HUES48 (cell line): ENCODE measurements at regions not wholly inside any gene's neighbourhood (a gene's known extent, or its start where the extent isn't known, plus 50 kb on each side); places are given as distances from the start of the nearest gene placed in this dataset.

Experiments
- H3K27ac ChIP-seq: one replicate; pipeline ENCODE4 v1.7.0; 2013; ENCODE audit warnings: low read depth, low read length, inconsistent platforms
- H3K27me3 ChIP-seq: 2 replicates; pipeline ENCODE4 v1.6.1; 2013; ENCODE audit warnings: mild to moderate bottlenecking, low read length; ENCODE audit not compliant: control insufficient read depth, insufficient read depth
- H3K36me3 ChIP-seq: 2 replicates; pipeline ENCODE4 v1.6.1; 2013; ENCODE audit warnings: low read length; ENCODE audit not compliant: control insufficient read depth, insufficient read depth
- H3K4me1 ChIP-seq: 2 replicates; pipeline ENCODE4 v1.6.1; 2013; ENCODE audit warnings: mild to moderate bottlenecking, low read length; ENCODE audit not compliant: control insufficient read depth, insufficient read depth
- H3K4me3 ChIP-seq: 2 replicates; pipeline ENCODE4 v1.5.1; 2013; ENCODE audit warnings: mild to moderate bottlenecking, low read depth, low read length
- H3K9ac ChIP-seq: 2 replicates; pipeline ENCODE4 v1.6.1; 2013; ENCODE audit warnings: mild to moderate bottlenecking, low read depth, low read length, moderate library complexity
- H3K9me3 ChIP-seq: 2 replicates; pipeline ENCODE4 v1.6.1; 2013; ENCODE audit warnings: low read length; ENCODE audit not compliant: control insufficient read depth, insufficient read depth

GRCh38 chr15:93866948-93867347, 364.4 kb upstream of the MCTP2 start:
- Histone ChIP-seq H3K9ac (no peak overlapping the region), H3K9me3 (no peaks in the 10 kb centered on the region), H3K4me3 (no peak overlapping the region), H3K27me3 (no peaks in the 10 kb centered on the region), H3K27ac (no peak overlapping the region), H3K36me3 (no peaks in the 10 kb centered on the region), H3K4me1 (no peaks in the 10 kb centered on the region)

- Histone ChIP-seq H3K36me3 (no peaks in the 10 kb centered on the region), H3K4me1 (no peaks in the 10 kb centered on the region), H3K9ac (no peak overlapping the region), H3K27ac (no peak overlapping the region), H3K4me3 (no peak overlapping the region), H3K9me3 (no peaks in the 10 kb centered on the region), H3K27me3 (no peaks in the 10 kb centered on the region)
Measured at GRCh38 chr15:93866476-93866875, 364.9 kb upstream of the MCTP2 start.

GRCh38 chr15:93865586-93865985, 365.8 kb upstream of the MCTP2 start:
- no peak overlapping the region for H3K9ac ChIP-seq
- H3K27me3 ChIP-seq, result no peaks in the 10 kb centered on the region
- no peak overlapping the region for H3K27ac ChIP-seq
- no peak overlapping the region for H3K4me3 ChIP-seq
- no peaks in the 10 kb centered on the region for H3K36me3 ChIP-seq
- H3K9me3 ChIP-seq, result no peaks in the 10 kb centered on the region
- no peaks in the 10 kb centered on the region for H3K4me1 ChIP-seq

GRCh38 chr15:93862791-93863190, 368.6 kb upstream of the MCTP2 start:
- Histone ChIP-seq H3K4me1 (no peaks in the 10 kb centered on the region), H3K4me3 (no peak overlapping the region), H3K27me3 (no peaks in the 10 kb centered on the region), H3K36me3 (no peaks in the 10 kb centered on the region), H3K9ac (no peak overlapping the region), H3K9me3 (no peaks in the 10 kb centered on the region), H3K27ac (no peak overlapping the region)

DNA sequence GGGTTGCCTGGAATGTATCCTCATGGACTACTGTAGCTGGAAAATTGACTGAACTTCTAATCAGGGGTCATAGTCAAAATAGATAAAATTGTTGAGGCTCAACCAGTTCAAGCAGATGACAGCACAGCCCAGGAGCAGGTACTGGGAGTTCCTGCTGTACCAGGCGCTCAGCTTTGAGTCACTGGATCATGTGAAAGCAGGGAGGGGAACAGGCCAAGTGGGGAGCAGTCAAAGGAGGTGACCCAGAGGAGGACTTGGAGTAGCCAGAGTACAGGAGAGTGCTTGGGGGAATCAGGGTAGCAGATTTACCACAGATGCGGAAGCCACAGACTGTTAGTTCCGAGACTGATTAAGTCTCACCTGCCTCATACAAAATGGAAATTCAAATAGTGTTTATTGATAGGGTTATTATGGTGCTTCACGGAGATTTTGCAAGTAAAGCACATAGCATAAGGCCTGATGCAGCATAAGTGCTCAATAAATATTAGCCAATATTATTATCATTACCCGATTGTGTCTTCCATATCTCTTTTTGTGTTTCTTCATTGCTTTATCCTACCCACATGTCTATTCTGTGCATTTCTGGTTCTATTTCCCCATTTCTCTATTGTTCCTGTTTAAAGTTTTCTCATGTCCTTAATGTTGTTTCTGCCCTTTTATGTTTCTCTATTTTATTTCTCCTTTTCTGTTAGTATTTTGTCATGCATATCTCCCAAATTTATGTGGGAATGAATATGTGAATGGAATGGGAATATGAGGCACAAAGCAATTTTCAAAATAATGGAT, 369.2 kb upstream of the MCTP2 start:
- H3K27me3 ChIP-seq, result no peaks in the 10 kb centered on the region
- H3K4me1 ChIP-seq, result no peaks in the 10 kb centered on the region
- no peaks in the 10 kb centered on the region for H3K36me3 ChIP-seq
- H3K27ac ChIP-seq, result no peak overlapping the region
- no peak overlapping the region for H3K4me3 ChIP-seq
- H3K9me3 ChIP-seq, result no peaks in the 10 kb centered on the region
- H3K9ac ChIP-seq, result no peak overlapping the region

DNA sequence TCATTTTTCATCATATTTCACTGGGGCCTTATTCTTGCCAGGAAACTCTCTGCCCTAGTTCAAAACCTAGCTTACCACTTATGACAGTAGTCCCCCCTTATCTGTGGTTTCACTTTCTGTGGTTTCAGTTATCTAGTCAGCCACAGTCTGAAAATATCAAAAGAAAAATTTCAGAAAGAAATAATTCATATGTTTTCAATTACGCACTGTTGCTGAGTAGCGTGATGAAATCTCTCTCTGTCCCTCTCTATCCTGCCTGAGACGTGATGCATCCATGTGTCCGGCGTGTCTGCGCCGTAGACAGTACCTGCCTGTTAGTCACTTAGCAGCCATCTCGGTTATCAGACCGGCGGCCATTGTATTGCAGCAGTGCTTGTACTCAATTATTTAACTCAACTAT, 369.9 kb upstream of the MCTP2 start:
- Histone ChIP-seq H3K27me3 (no peaks in the 10 kb centered on the region), H3K9ac (no peak overlapping the region), H3K4me1 (no peaks in the 10 kb centered on the region), H3K9me3 (no peaks in the 10 kb centered on the region), H3K4me3 (no peak overlapping the region), H3K27ac (no peak overlapping the region), H3K36me3 (no peaks in the 10 kb centered on the region)

GRCh38 chr15:93860701-93861100, 370.7 kb upstream of the MCTP2 start:
- H3K36me3 ChIP-seq, result no peaks in the 10 kb centered on the region
- H3K9ac ChIP-seq, result no peak overlapping the region
- no peaks in the 10 kb centered on the region for H3K27me3 ChIP-seq
- no peaks in the 10 kb centered on the region for H3K4me1 ChIP-seq
- H3K4me3 ChIP-seq, result no peak overlapping the region
- no peak overlapping the region for H3K27ac ChIP-seq
- H3K9me3 ChIP-seq, result no peaks in the 10 kb centered on the region

DNA sequence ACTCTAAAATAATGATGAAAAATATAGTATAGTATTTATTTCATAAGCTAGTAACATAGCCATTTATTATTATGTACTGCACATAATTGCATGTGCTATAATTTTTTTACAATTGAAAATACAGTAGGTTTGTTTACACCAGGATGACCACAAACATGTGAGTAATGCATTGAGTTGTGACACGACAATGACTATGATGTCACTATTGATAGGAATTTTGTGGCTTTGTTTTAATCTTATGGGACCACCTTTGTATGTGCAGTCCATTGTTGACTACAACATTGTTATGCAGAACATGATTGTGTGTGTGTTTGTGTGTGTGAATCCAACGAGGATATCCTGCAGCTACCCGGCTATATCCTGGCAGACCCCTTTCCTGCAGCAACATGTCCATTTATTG, 372.2 kb upstream of the MCTP2 start:
- no peaks in the 10 kb centered on the region for H3K36me3 ChIP-seq
- H3K9me3 ChIP-seq, result no peaks in the 10 kb centered on the region
- no peaks in the 10 kb centered on the region for H3K27me3 ChIP-seq
- no peak overlapping the region for H3K9ac ChIP-seq
- no peaks in the 10 kb centered on the region for H3K4me1 ChIP-seq
- no peak overlapping the region for H3K27ac ChIP-seq
- H3K4me3 ChIP-seq, result no peak overlapping the region

GRCh38 chr15:93855181-93855826, 376.1 kb upstream of the MCTP2 start:
- H3K9me3 ChIP-seq, result no peaks in the 10 kb centered on the region
- no peaks in the 10 kb centered on the region for H3K27me3 ChIP-seq
- H3K9ac ChIP-seq, result no peak overlapping the region
- H3K27ac ChIP-seq, result no peak overlapping the region
- no peak overlapping the region for H3K4me3 ChIP-seq
- H3K36me3 ChIP-seq, result no peaks in the 10 kb centered on the region
- no peaks in the 10 kb centered on the region for H3K4me1 ChIP-seq

GRCh38 chr15:93854088-93854487, 377.3 kb upstream of the MCTP2 start:
- Histone ChIP-seq H3K4me1 (no peaks in the 10 kb centered on the region), H3K27me3 (no peaks in the 10 kb centered on the region), H3K9me3 (no peaks in the 10 kb centered on the region), H3K9ac (no peak overlapping the region), H3K27ac (no peak overlapping the region), H3K4me3 (no peak overlapping the region), H3K36me3 (no peaks in the 10 kb centered on the region)

GRCh38 chr15:93852761-93853160, 378.6 kb upstream of the MCTP2 start:
- Histone ChIP-seq H3K27ac (no peak overlapping the region), H3K4me1 (no peaks in the 10 kb centered on the region), H3K36me3 (no peaks in the 10 kb centered on the region)

More at GRCh38 chr15:93852761-93853160, 378.6 kb upstream of the MCTP2 start:
- H3K27me3 ChIP-seq, result no peaks in the 10 kb centered on the region
- no peaks in the 10 kb centered on the region for H3K9me3 ChIP-seq
- no peak overlapping the region for H3K9ac ChIP-seq
- no peak overlapping the region for H3K4me3 ChIP-seq
